ENCODE measurements at regions not wholly inside any gene's neighbourhood (a gene's known extent, or its start where the extent isn't known, plus 50 kb on each side); places are given as distances from the start of the nearest gene placed in this dataset.
"Not testable (repeated sequence)": the region's sequence is repeated elsewhere in the genome, so short reads cannot be mapped to it uniquely, and the experiment has no call there.

GRCh38 chr11:49328485-49329186 lies 120.2 kb upstream of the FOLH1 start:
- DNase-seq (ENCODE audit: low read depth, low spot score): not testable (repeated sequence)

GRCh38 chr11:49327766-49328165 lies 119.4 kb upstream of the FOLH1 start:
- not testable (repeated sequence) for DNase-seq (ENCODE audit: low read depth, low spot score); H3K4me3 ChIP-seq (ENCODE audit: low read length)

More at GRCh38 chr11:49328485-49329186, 120.2 kb upstream of the FOLH1 start:
- H3K4me3 ChIP-seq (ENCODE audit: low read length): not testable (repeated sequence)

GRCh38 chr11:49326651-49327050 lies 118.2 kb upstream of the FOLH1 start:
- not testable (repeated sequence) for H3K4me3 ChIP-seq (ENCODE audit: low read length); DNase-seq (ENCODE audit: low read depth, low spot score)

GRCh38 chr11:49316180-49316579 lies 107.8 kb upstream of the FOLH1 start:
- H3K4me3 ChIP-seq (ENCODE audit: low read length): no peak overlapping the region
- DNase-seq (ENCODE audit: low read depth, low spot score): no peak

- no peak for DNase-seq (ENCODE audit: low read depth, low spot score)
- H3K4me3 ChIP-seq (ENCODE audit: low read length): no peak overlapping the region
Measured at GRCh38 chr11:49303080-49303479, 94.7 kb upstream of the FOLH1 start.

- no peak for DNase-seq (ENCODE audit: low read depth, low spot score)
- H3K4me3 ChIP-seq (ENCODE audit: low read length): no peak overlapping the region
Measured at GRCh38 chr11:49302360-49302759, 94.0 kb upstream of the FOLH1 start.

- not testable (repeated sequence) for H3K4me3 ChIP-seq (ENCODE audit: low read length); DNase-seq (ENCODE audit: low read depth, low spot score)
Measured at GRCh38 chr11:49298017-49298416, 89.6 kb upstream of the FOLH1 start.

GRCh38 chr11:49283911-49284310 lies 75.5 kb upstream of the FOLH1 start:
- not testable (repeated sequence) for DNase-seq (ENCODE audit: low read depth, low spot score); H3K4me3 ChIP-seq (ENCODE audit: low read length)

GRCh38 chr11:49283282-49283681 lies 74.9 kb upstream of the FOLH1 start:
- H3K4me3 ChIP-seq (ENCODE audit: low read length); DNase-seq (ENCODE audit: low read depth, low spot score): not testable (repeated sequence)

GRCh38 chr11:49282125-49282524 lies 73.7 kb upstream of the FOLH1 start:
- not testable (repeated sequence) for H3K4me3 ChIP-seq (ENCODE audit: low read length); DNase-seq (ENCODE audit: low read depth, low spot score)

GRCh38 chr11:49277951-49278350 lies 69.5 kb upstream of the FOLH1 start:
- not testable (repeated sequence) for DNase-seq (ENCODE audit: low read depth, low spot score); H3K4me3 ChIP-seq (ENCODE audit: low read length)

Measured in Jurkat, Clone E6-1 (cell line).